H9 (cell line): ENCODE measurements at regions not wholly inside any gene's neighbourhood (a gene's known extent, or its start where the extent isn't known, plus 50 kb on each side); places are given as distances from the start of the nearest gene placed in this dataset.

Experiments
- DNase-seq: peaks from one replicate; pipeline ENCODE4 v3.0.0-alpha.2; 2017
- H2AFZ ChIP-seq: one replicate; pipeline ENCODE4 v1.6.1; 2013; ENCODE audit warnings: mild to moderate bottlenecking, low read length, control low read depth, moderate library complexity
- H2AK5ac ChIP-seq: 2 replicates; pipeline ENCODE4 v1.6.1; 2013; ENCODE audit warnings: low read length, control low read depth, mixed read lengths; ENCODE audit not compliant: insufficient read length
- H2BK120ac ChIP-seq: one replicate; pipeline ENCODE4 v1.6.1; 2013; ENCODE audit warnings: low read depth, mild to moderate bottlenecking, low read length, control low read depth, inconsistent platforms; ENCODE audit not compliant: poor library complexity, severe bottlenecking
- H2BK12ac ChIP-seq: 2 replicates; pipeline ENCODE4 v1.6.1; 2013; ENCODE audit warnings: low read length, control low read depth, mixed read lengths, low read depth; ENCODE audit not compliant: insufficient read length
- H2BK15ac ChIP-seq: 2 replicates; pipeline ENCODE4 v1.6.1; 2013; ENCODE audit warnings: low read depth, low read length, control low read depth
- H2BK20ac ChIP-seq: one replicate; pipeline ENCODE4 v1.6.1; 2013; ENCODE audit warnings: low read depth, mild to moderate bottlenecking, low read length, control low read depth, inconsistent platforms; ENCODE audit not compliant: poor library complexity, severe bottlenecking
- H2BK5ac ChIP-seq: 2 replicates; pipeline ENCODE4 v1.6.1; 2013; ENCODE audit warnings: low read length, control low read depth, mixed read lengths; ENCODE audit not compliant: insufficient read length
- H3K14ac ChIP-seq: 2 replicates; pipeline ENCODE4 v1.6.1; 2013; ENCODE audit warnings: low read length, control low read depth; ENCODE audit not compliant: insufficient read depth
- H3K18ac ChIP-seq: 2 replicates; pipeline ENCODE4 v1.6.1; 2013; ENCODE audit warnings: low read depth, mild to moderate bottlenecking, mixed read lengths, low read length, control low read depth; ENCODE audit not compliant: insufficient read length
- H3K23ac ChIP-seq: 2 replicates; pipeline ENCODE4 v1.6.1; 2013; ENCODE audit warnings: low read length, control low read depth, mixed read lengths, low read depth; ENCODE audit not compliant: insufficient read length
- H3K23me2 ChIP-seq: 2 replicates; pipeline ENCODE4 v1.6.1; 2013; ENCODE audit warnings: low read depth, mild to moderate bottlenecking, mixed read lengths, low read length, control low read depth; ENCODE audit not compliant: insufficient read length, poor library complexity, severe bottlenecking
- H3K27ac ChIP-seq: 2 replicates; pipeline ENCODE4 v1.5.1; 2013; ENCODE audit warnings: low read length, control low read depth, mixed read lengths, low read depth; ENCODE audit not compliant: insufficient read length
- H3K27me3 ChIP-seq: 2 replicates; pipeline ENCODE4 v1.6.1; 2013; ENCODE audit warnings: low read length, control low read depth, inconsistent platforms; ENCODE audit not compliant: insufficient read depth
- H3K4ac ChIP-seq: 2 replicates; pipeline ENCODE4 v1.6.1; 2013; ENCODE audit warnings: low read depth, mild to moderate bottlenecking, control low read depth, inconsistent platforms, low read length, moderate library complexity
- H3K4me1 ChIP-seq: 2 replicates; pipeline ENCODE4 v1.6.1; 2013; ENCODE audit warnings: low read length, control low read depth, inconsistent platforms; ENCODE audit not compliant: insufficient read depth
- H3K4me2 ChIP-seq: 2 replicates; pipeline ENCODE4 v1.6.1; 2013; ENCODE audit warnings: low read length, control low read depth, mixed read lengths; ENCODE audit not compliant: insufficient read length, insufficient read depth
- H3K56ac ChIP-seq: 2 replicates; pipeline ENCODE4 v1.6.1; 2013; ENCODE audit warnings: low read depth, mild to moderate bottlenecking, mixed read lengths, low read length, control low read depth; ENCODE audit not compliant: insufficient read length
- H3K79me1 ChIP-seq: 2 replicates; pipeline ENCODE4 v1.6.1; 2013; ENCODE audit warnings: low read depth, mild to moderate bottlenecking, moderate library complexity, low read length, control low read depth, inconsistent platforms; ENCODE audit not compliant: insufficient read depth, poor library complexity, severe bottlenecking
- H3K79me2 ChIP-seq: 2 replicates; pipeline ENCODE4 v1.6.1; 2013; ENCODE audit warnings: low read length, control low read depth, inconsistent platforms; ENCODE audit not compliant: insufficient read depth
- H3K9ac ChIP-seq: 2 replicates; pipeline ENCODE4 v1.6.1; 2013; ENCODE audit warnings: low read length, control low read depth, mixed read lengths; ENCODE audit not compliant: insufficient read length; ENCODE audit errors: extremely low read depth
- H3K9me3 ChIP-seq: one replicate; pipeline ENCODE4 v1.6.1; 2013; ENCODE audit warnings: low read depth, low read length, inconsistent platforms; ENCODE audit not compliant: control insufficient read depth
- H3T11ph ChIP-seq: one replicate; pipeline ENCODE4 v1.6.1; 2013; ENCODE audit warnings: mild to moderate bottlenecking, low read length, control low read depth, inconsistent platforms
- H4K20me1 ChIP-seq: one replicate; pipeline ENCODE4 v1.6.1; 2013; ENCODE audit not compliant: control insufficient read depth, insufficient read length, insufficient read depth
- H4K5ac ChIP-seq: 2 replicates; pipeline ENCODE4 v1.6.1; 2013; ENCODE audit warnings: low read depth, mild to moderate bottlenecking, mixed read lengths, low read length, control low read depth; ENCODE audit not compliant: insufficient read length
- H4K8ac ChIP-seq: replicated peaks from 2 replicates; pipeline ENCODE4 v1.6.1; 2013; ENCODE audit warnings: low read length, control low read depth, mixed read lengths, low read depth; ENCODE audit not compliant: insufficient read length
- H4K91ac ChIP-seq: 2 replicates; pipeline ENCODE4 v1.6.1; 2013; ENCODE audit warnings: low read depth, mild to moderate bottlenecking, moderate library complexity, mixed read lengths, low read length, control low read depth; ENCODE audit not compliant: insufficient read length
- H3K27ac Mint-ChIP-seq, 3 experiments: 2 replicates in 2 of 3; 3 replicates in 1 of 3; pipeline ENCODE4 v1.8.0; 2020 to 2021; ENCODE audit warnings: mixed read lengths in 3 of 3, mild to moderate bottlenecking in 1 of 3, moderate library complexity in 1 of 3
- H3K27me3 Mint-ChIP-seq: 2 replicates; pipeline ENCODE4 v1.8.0; 2021; ENCODE audit warnings: low read depth, mild to moderate bottlenecking, moderate library complexity, mixed read lengths
- H3K36me3 Mint-ChIP-seq, 3 experiments: 2 replicates in 2 of 3; 3 replicates in 1 of 3; pipeline ENCODE4 v1.8.0; 2020 to 2021; ENCODE audit warnings: low read depth in 3 of 3, mixed read lengths in 3 of 3; ENCODE audit not compliant: insufficient read depth in 1 of 3
- H3K4me1 Mint-ChIP-seq, 2 experiments: 2 replicates each; pipeline ENCODE4 v1.8.0; 2020; ENCODE audit warnings: mixed read lengths in 2 of 2
- H3K4me3 Mint-ChIP-seq, 2 experiments: 2 replicates in 1 of 2; 3 replicates in 1 of 2; pipeline ENCODE4 v1.8.0; 2020 to 2021; ENCODE audit warnings: mild to moderate bottlenecking in 2 of 2, mixed read lengths in 2 of 2, moderate library complexity in 1 of 2
- H3K9me3 Mint-ChIP-seq, 2 experiments: 2 replicates in 1 of 2; 3 replicates in 1 of 2; pipeline ENCODE4 v1.8.0; 2020; ENCODE audit warnings: mild to moderate bottlenecking in 2 of 2, mixed read lengths in 2 of 2, moderate library complexity in 1 of 2
- CTCF ChIP-seq: fragments of 200-600 bp; sonication (generic); conservative IDR thresholded peaks from 3 replicates; pipeline ENCODE4 v1.8.0; 2021; ENCODE audit warnings: antibody characterized with exemption, mild to moderate bottlenecking
- WGBS: extraction: QIAGEN DNeasy Blood & Tissue Kit; methylation state at CpG from one replicate; pipeline ENCODE4 v1.1.7; 2013; ENCODE audit warnings: missing lambda C conversion rate, low lambda C conversion rate, mixed read lengths; ENCODE audit not compliant: insufficient read length; ENCODE audit errors: extremely low coverage; 5-methylcytosine and 5-hydroxymethylcytosine counted together

- Histone ChIP-seq H3K79me1 (no peaks in the 10 kb centered on the region), H3T11ph (no peak overlapping the region), H3K23me2 (no peaks in the 10 kb centered on the region), H4K8ac (no peak overlapping the region), H4K20me1 (no peaks in the 10 kb centered on the region), H3K23ac (no peak overlapping the region), H4K5ac (no peak overlapping the region), H2BK12ac (no peak overlapping the region), H2BK120ac (no peak overlapping the region), H3K18ac (no peak overlapping the region), H3K27ac (no peak overlapping the region), H2BK20ac (no peak overlapping the region), H3K4me1 (no peaks in the 10 kb centered on the region), H3K9me3 (no peaks in the 10 kb centered on the region), H3K14ac (no peak overlapping the region), H3K27me3 (no peaks in the 10 kb centered on the region), H3K56ac (no peak overlapping the region), H2AK5ac (no peak overlapping the region), H3K4ac (no peak overlapping the region), H3K4me2 (no peak overlapping the region), H2AFZ (no peak overlapping the region), H3K79me2 (no peaks in the 10 kb centered on the region), H4K91ac (no peak overlapping the region), H2BK5ac (no peak overlapping the region), H2BK15ac (no peak overlapping the region), H3K9ac (no peak overlapping the region)
- peaks cover 3% of the 10 kb centered on the region; the same call in 1 of the 2 replicates for H3K27me3 Mint-ChIP-seq
- no peaks in the 10 kb centered on the region for H3K9me3 Mint-ChIP-seq
- no CpG with 5 or more reads among the region's 2 CpGs for WGBS
- no peak for DNase-seq
- H3K36me3 Mint-ChIP-seq: no peaks in the 10 kb centered on the region
- H3K4me3 Mint-ChIP-seq: no peak overlapping the region
- no peak overlapping the region for H3K27ac Mint-ChIP-seq
- no peaks in the 10 kb centered on the region for H3K4me1 Mint-ChIP-seq
- no peak for TF ChIP-seq CTCF
These were observed 266.1 kb downstream of the ARRDC4 start for GRCh38 chr15:98226578-98226977.
